Heart left ventricle (tissue), 13 donors: ENCODE measurements at regions not wholly inside any gene's neighbourhood (a gene's known extent, or its start where the extent isn't known, plus 50 kb on each side); places are given as distances from the start of the nearest gene placed in this dataset.

ENCODE experiments used
- CTCF ChIP-seq, 12 donors: fragments of 200-600 bp; sonication (generic) in 4 of 12; IDR thresholded peaks; one replicate each; pipeline versions ENCODE4 v1.5.0 to v1.8.0; 2018 to 2022; ENCODE audit warnings: antibody characterized with exemption in 12 of 12, mild to moderate bottlenecking in 5 of 12
- POLR2A ChIP-seq, 2 donors: fragments of 450-650 bp; IDR thresholded peaks; one replicate each; pipeline ENCODE4 v1.6.1; 2017; ENCODE audit warnings: antibody characterized with exemption in 2 of 2, mild to moderate bottlenecking in 2 of 2, moderate library complexity in 2 of 2
- donor health status: ischemic (EF 13 %, LVEDD 7.1; RV severe dilation, severe dysfunction).
- donor health status: DM: no; HTN: yes; CAD: no.
- donor health status: DM: no; HTN: no; CAD: no.
- donor health status: ischemic (EF 25% LVEDD 6.9; RV normal size, moderate dysfunction).
- donor health status: ischemic (EF 25% LVEDD 5.7; RV mildly dilated, moderate dysfunction).
- donor health status: ischemic (EF 35%, LVEDD 5.7; RV mildly dilated, moderate dysfunction).
- donor health status: nonischemic (EF 11% LVEDD 7.7; RV severe dilation, severe dysfunction).
- donor health status: DM: yes; HTN: yes; CAD: no.
- donor health status: PGD.
- donor health status: ischemic (EF 29% LVEDD 5.4; RV normal size, mild dysfunction).
- donor health status: nonischemic (EF 23%, LVEDD 6.1; RV moderate dilation, normal function).

- no peak for TF ChIP-seq CTCF (IDR thresholded peaks at IDR 0.05)
- TF ChIP-seq POLR2A (IDR thresholded peaks at IDR 0.05), result no peak
Measured at GRCh38 chrX:113392355-113392754, 551.7 kb upstream of the AMOT start.
